ENCODE measurements at regions not wholly inside any gene's neighbourhood (a gene's known extent, or its start where the extent isn't known, plus 50 kb on each side); places are given as distances from the start of the nearest gene placed in this dataset.
"Not testable (repeated sequence)": the region's sequence is repeated elsewhere in the genome, so short reads cannot be mapped to it uniquely, and the experiment has no call there.

GRCh38 chr17:5888811-5889210 is 181.4 kb upstream of the WSCD1 start:
- Histone ChIP-seq H3K4me1 (ENCODE audit: control insufficient read depth, insufficient read depth, low read length, poor library complexity, severe bottlenecking) (no peaks in the 10 kb centered on the region), H3K27me3 (replicated peaks; ENCODE audit: control insufficient read depth, insufficient read depth, low read length, poor library complexity, severe bottlenecking) (no peaks in the 10 kb centered on the region), H3K9me3 (ENCODE audit: control insufficient read depth, low read length) (no peaks in the 10 kb centered on the region), H3K27ac (ENCODE audit: insufficient read depth, low read length, poor library complexity, severe bottlenecking) (no peak overlapping the region), H3K36me3 (ENCODE audit: control insufficient read depth, insufficient read depth, low read length) (no peaks in the 10 kb centered on the region), H3K4me3 (ENCODE audit: insufficient read depth, low read depth, low read length, poor library complexity, severe bottlenecking) (no peak overlapping the region)
- DNase-seq = no peak

GRCh38 chr17:5892921-5893675 is 177.1 kb upstream of the WSCD1 start:
- Histone ChIP-seq H3K4me3 (ENCODE audit: insufficient read depth, low read depth, low read length, poor library complexity, severe bottlenecking) (no peak overlapping the region), H3K36me3 (ENCODE audit: control insufficient read depth, insufficient read depth, low read length) (no peaks in the 10 kb centered on the region), H3K27me3 (replicated peaks; ENCODE audit: control insufficient read depth, insufficient read depth, low read length, poor library complexity, severe bottlenecking) (no peaks in the 10 kb centered on the region), H3K27ac (ENCODE audit: insufficient read depth, low read length, poor library complexity, severe bottlenecking) (no peak overlapping the region), H3K9me3 (ENCODE audit: control insufficient read depth, low read length) (no peaks in the 10 kb centered on the region), H3K4me1 (ENCODE audit: control insufficient read depth, insufficient read depth, low read length, poor library complexity, severe bottlenecking) (no peaks in the 10 kb centered on the region)
- DNase-seq = no peak

- H3K4me1 ChIP-seq (ENCODE audit: control insufficient read depth, insufficient read depth, low read length, poor library complexity, severe bottlenecking) = no peaks in the 10 kb centered on the region
- no peaks in the 10 kb centered on the region for H3K27me3 ChIP-seq (replicated peaks; ENCODE audit: control insufficient read depth, insufficient read depth, low read length, poor library complexity, severe bottlenecking)
- no peak for DNase-seq
- no peak overlapping the region for H3K4me3 ChIP-seq (ENCODE audit: insufficient read depth, low read depth, low read length, poor library complexity, severe bottlenecking)
- H3K27ac ChIP-seq (ENCODE audit: insufficient read depth, low read length, poor library complexity, severe bottlenecking) = no peak overlapping the region
- no peaks in the 10 kb centered on the region for H3K36me3 ChIP-seq (ENCODE audit: control insufficient read depth, insufficient read depth, low read length)
- H3K9me3 ChIP-seq (ENCODE audit: control insufficient read depth, low read length) = no peaks in the 10 kb centered on the region
These were observed 176.4 kb upstream of the WSCD1 start for GRCh38 chr17:5893741-5894140.

GRCh38 chr17:5895276-5895675 is 174.9 kb upstream of the WSCD1 start:
- no peak overlapping the region for H3K27ac ChIP-seq (ENCODE audit: insufficient read depth, low read length, poor library complexity, severe bottlenecking)
- H3K9me3 ChIP-seq (ENCODE audit: control insufficient read depth, low read length) = no peaks in the 10 kb centered on the region
- H3K36me3 ChIP-seq (ENCODE audit: control insufficient read depth, insufficient read depth, low read length) = no peaks in the 10 kb centered on the region
- no peak for DNase-seq
- H3K27me3 ChIP-seq (replicated peaks; ENCODE audit: control insufficient read depth, insufficient read depth, low read length, poor library complexity, severe bottlenecking) = no peaks in the 10 kb centered on the region
- H3K4me3 ChIP-seq (ENCODE audit: insufficient read depth, low read depth, low read length, poor library complexity, severe bottlenecking) = no peak overlapping the region
- H3K4me1 ChIP-seq (ENCODE audit: control insufficient read depth, insufficient read depth, low read length, poor library complexity, severe bottlenecking) = no peaks in the 10 kb centered on the region

- H3K36me3 ChIP-seq (ENCODE audit: control insufficient read depth, insufficient read depth, low read length) = no peaks in the 10 kb centered on the region
- H3K9me3 ChIP-seq (ENCODE audit: control insufficient read depth, low read length) = no peaks in the 10 kb centered on the region
- H3K27ac ChIP-seq (ENCODE audit: insufficient read depth, low read length, poor library complexity, severe bottlenecking) = no peak overlapping the region
- no peak overlapping the region for H3K4me3 ChIP-seq (ENCODE audit: insufficient read depth, low read depth, low read length, poor library complexity, severe bottlenecking)
- no peak for DNase-seq
- no peaks in the 10 kb centered on the region for H3K27me3 ChIP-seq (replicated peaks; ENCODE audit: control insufficient read depth, insufficient read depth, low read length, poor library complexity, severe bottlenecking)
- no peaks in the 10 kb centered on the region for H3K4me1 ChIP-seq (ENCODE audit: control insufficient read depth, insufficient read depth, low read length, poor library complexity, severe bottlenecking)
These were observed 174.0 kb upstream of the WSCD1 start for GRCh38 chr17:5896215-5896614.

- no peak overlapping the region for H3K27ac ChIP-seq (ENCODE audit: insufficient read depth, low read length, poor library complexity, severe bottlenecking)
- no peak overlapping the region for H3K4me3 ChIP-seq (ENCODE audit: insufficient read depth, low read depth, low read length, poor library complexity, severe bottlenecking)
- H3K9me3 ChIP-seq (ENCODE audit: control insufficient read depth, low read length) = no peaks in the 10 kb centered on the region
These were observed 172.8 kb upstream of the WSCD1 start for GRCh38 chr17:5897275-5897911.

GRCh38 chr17:5897981-5898380 is 172.2 kb upstream of the WSCD1 start:
- H3K36me3 ChIP-seq (ENCODE audit: control insufficient read depth, insufficient read depth, low read length); H3K27me3 ChIP-seq (replicated peaks; ENCODE audit: control insufficient read depth, insufficient read depth, low read length, poor library complexity, severe bottlenecking); H3K4me1 ChIP-seq (ENCODE audit: control insufficient read depth, insufficient read depth, low read length, poor library complexity, severe bottlenecking); H3K27ac ChIP-seq (ENCODE audit: insufficient read depth, low read length, poor library complexity, severe bottlenecking); H3K9me3 ChIP-seq (ENCODE audit: control insufficient read depth, low read length); DNase-seq; H3K4me3 ChIP-seq (ENCODE audit: insufficient read depth, low read depth, low read length, poor library complexity, severe bottlenecking): not testable (repeated sequence)

More at GRCh38 chr17:5897275-5897911, 172.8 kb upstream of the WSCD1 start:
- no peak for DNase-seq
- H3K27me3 ChIP-seq (replicated peaks; ENCODE audit: control insufficient read depth, insufficient read depth, low read length, poor library complexity, severe bottlenecking) = no peaks in the 10 kb centered on the region
- no peaks in the 10 kb centered on the region for H3K36me3 ChIP-seq (ENCODE audit: control insufficient read depth, insufficient read depth, low read length)
- no peaks in the 10 kb centered on the region for H3K4me1 ChIP-seq (ENCODE audit: control insufficient read depth, insufficient read depth, low read length, poor library complexity, severe bottlenecking)

GRCh38 chr17:5898406-5898805 is 171.8 kb upstream of the WSCD1 start:
- H3K4me1 ChIP-seq (ENCODE audit: control insufficient read depth, insufficient read depth, low read length, poor library complexity, severe bottlenecking) = no peaks in the 10 kb centered on the region
- H3K4me3 ChIP-seq (ENCODE audit: insufficient read depth, low read depth, low read length, poor library complexity, severe bottlenecking) = no peak overlapping the region
- H3K27ac ChIP-seq (ENCODE audit: insufficient read depth, low read length, poor library complexity, severe bottlenecking) = no peak overlapping the region
- DNase-seq = no peak
- H3K36me3 ChIP-seq (ENCODE audit: control insufficient read depth, insufficient read depth, low read length) = no peaks in the 10 kb centered on the region
- H3K27me3 ChIP-seq (replicated peaks; ENCODE audit: control insufficient read depth, insufficient read depth, low read length, poor library complexity, severe bottlenecking) = no peaks in the 10 kb centered on the region
- H3K9me3 ChIP-seq (ENCODE audit: control insufficient read depth, low read length) = no peaks in the 10 kb centered on the region

GRCh38 chr17:5899496-5900195 is 170.5 kb upstream of the WSCD1 start:
- Histone ChIP-seq H3K4me3 (ENCODE audit: insufficient read depth, low read depth, low read length, poor library complexity, severe bottlenecking) (no peak overlapping the region), H3K4me1 (ENCODE audit: control insufficient read depth, insufficient read depth, low read length, poor library complexity, severe bottlenecking) (no peaks in the 10 kb centered on the region)

GRCh38 chr17:5901731-5902130 is 168.4 kb upstream of the WSCD1 start:
- H3K4me3 ChIP-seq (ENCODE audit: insufficient read depth, low read depth, low read length, poor library complexity, severe bottlenecking) = no peak overlapping the region
- no peaks in the 10 kb centered on the region for H3K27me3 ChIP-seq (replicated peaks; ENCODE audit: control insufficient read depth, insufficient read depth, low read length, poor library complexity, severe bottlenecking)
- no peak overlapping the region for H3K27ac ChIP-seq (ENCODE audit: insufficient read depth, low read length, poor library complexity, severe bottlenecking)
- H3K36me3 ChIP-seq (ENCODE audit: control insufficient read depth, insufficient read depth, low read length) = no peaks in the 10 kb centered on the region
- no peaks in the 10 kb centered on the region for H3K4me1 ChIP-seq (ENCODE audit: control insufficient read depth, insufficient read depth, low read length, poor library complexity, severe bottlenecking)
- no peaks in the 10 kb centered on the region for H3K9me3 ChIP-seq (ENCODE audit: control insufficient read depth, low read length)
- no peak for DNase-seq

More at GRCh38 chr17:5899496-5900195, 170.5 kb upstream of the WSCD1 start:
- Histone ChIP-seq H3K9me3 (ENCODE audit: control insufficient read depth, low read length) (no peaks in the 10 kb centered on the region), H3K27me3 (replicated peaks; ENCODE audit: control insufficient read depth, insufficient read depth, low read length, poor library complexity, severe bottlenecking) (no peaks in the 10 kb centered on the region), H3K36me3 (ENCODE audit: control insufficient read depth, insufficient read depth, low read length) (no peaks in the 10 kb centered on the region), H3K27ac (ENCODE audit: insufficient read depth, low read length, poor library complexity, severe bottlenecking) (no peak overlapping the region)
- no peak for DNase-seq
